Skeletal muscle satellite cell (primary cell): ENCODE measurements at regions not wholly inside any gene's neighbourhood (a gene's known extent, or its start where the extent isn't known, plus 50 kb on each side); places are given as distances from the start of the nearest gene placed in this dataset.
A peak's percentile ranks its signal among the peaks of the same experiment; 100 is the strongest.

Source experiments
- H3K27me3 ChIP-seq: 2 replicates; pipeline ENCODE4 v1.7.0; 2013; ENCODE audit warnings: low read length; ENCODE audit not compliant: control insufficient read depth, insufficient read depth
- H3K36me3 ChIP-seq: 2 replicates; pipeline ENCODE4 v1.7.0; 2013; ENCODE audit warnings: mild to moderate bottlenecking, control low read depth, low read length; ENCODE audit not compliant: insufficient read depth
- H3K4me1 ChIP-seq: 2 replicates; pipeline ENCODE4 v1.7.0; 2013; ENCODE audit warnings: low read length; ENCODE audit not compliant: control insufficient read depth, insufficient read depth
- H3K4me2 ChIP-seq: 2 replicates; pipeline ENCODE4 v1.7.0; 2013; ENCODE audit warnings: mild to moderate bottlenecking, low read length
- H3K4me3 ChIP-seq: 2 replicates; pipeline ENCODE4 v1.7.0; 2013; ENCODE audit warnings: low read length
- H3K9ac ChIP-seq: 2 replicates; pipeline ENCODE4 v1.7.0; 2013; ENCODE audit warnings: mild to moderate bottlenecking, low read depth, low read length, moderate library complexity
- H3K9me3 ChIP-seq: replicated peaks from 2 replicates; pipeline ENCODE4 v1.7.0; 2013; ENCODE audit warnings: mild to moderate bottlenecking, control low read depth, low read length

GRCh38 chr9:13725516-13725915 is 446.0 kb upstream of the MPDZ start:
- no peak overlapping the region for H3K9ac ChIP-seq
- H3K4me2 ChIP-seq = no peak overlapping the region
- H3K36me3 ChIP-seq = no peaks in the 10 kb centered on the region
- peaks cover under 1% of the 10 kb centered on the region for H3K4me1 ChIP-seq
- no peaks in the 10 kb centered on the region for H3K9me3 ChIP-seq
- H3K27me3 ChIP-seq = peaks cover 42% of the 10 kb centered on the region
- no peak overlapping the region for H3K4me3 ChIP-seq

GRCh38 chr9:13721481-13722235 is 442.2 kb upstream of the MPDZ start:
- Histone ChIP-seq H3K9ac (no peak overlapping the region), H3K27me3 (peaks cover 14% of the 10 kb centered on the region), H3K4me1 (peaks cover 15% of the 10 kb centered on the region), H3K4me3 (no peak overlapping the region), H3K36me3 (no peaks in the 10 kb centered on the region), H3K9me3 (no peaks in the 10 kb centered on the region), H3K4me2 (no peak overlapping the region)

- no peak overlapping the region for H3K9ac ChIP-seq
- no peaks in the 10 kb centered on the region for H3K9me3 ChIP-seq
- H3K4me2 ChIP-seq = peak overlapping the region; percentile 30
- peaks cover 15% of the 10 kb centered on the region for H3K4me1 ChIP-seq
- no peaks in the 10 kb centered on the region for H3K36me3 ChIP-seq
- H3K4me3 ChIP-seq = no peak overlapping the region
- H3K27me3 ChIP-seq = peaks cover 4% of the 10 kb centered on the region
Observed at GRCh38 chr9:13719981-13720676, 440.6 kb upstream of the MPDZ start.

GRCh38 chr9:13719446-13719845 is 440.0 kb upstream of the MPDZ start:
- no peaks in the 10 kb centered on the region for H3K9me3 ChIP-seq
- H3K4me3 ChIP-seq = no peak overlapping the region
- H3K4me1 ChIP-seq = peaks cover 15% of the 10 kb centered on the region
- H3K9ac ChIP-seq = no peak overlapping the region
- no peaks in the 10 kb centered on the region for H3K36me3 ChIP-seq
- H3K4me2 ChIP-seq = peak overlapping the region; percentile 12
- no peaks in the 10 kb centered on the region for H3K27me3 ChIP-seq

GRCh38 chr9:13718539-13718938 is 439.0 kb upstream of the MPDZ start:
- no peaks in the 10 kb centered on the region for H3K27me3 ChIP-seq
- H3K9me3 ChIP-seq = no peaks in the 10 kb centered on the region
- no peak overlapping the region for H3K9ac ChIP-seq
- H3K36me3 ChIP-seq = no peaks in the 10 kb centered on the region
- H3K4me1 ChIP-seq = peaks cover 15% of the 10 kb centered on the region
- no peak overlapping the region for H3K4me3 ChIP-seq
- H3K4me2 ChIP-seq = no peak overlapping the region

GRCh38 chr9:13718086-13718485 is 438.6 kb upstream of the MPDZ start:
- no peaks in the 10 kb centered on the region for H3K36me3 ChIP-seq
- no peak overlapping the region for H3K4me2 ChIP-seq
- H3K4me1 ChIP-seq = peaks cover 15% of the 10 kb centered on the region
- no peaks in the 10 kb centered on the region for H3K9me3 ChIP-seq
- no peak overlapping the region for H3K4me3 ChIP-seq
- no peak overlapping the region for H3K9ac ChIP-seq
- H3K27me3 ChIP-seq = no peaks in the 10 kb centered on the region

GRCh38 chr9:13717322-13718054 is 438.0 kb upstream of the MPDZ start:
- H3K9me3 ChIP-seq = no peaks in the 10 kb centered on the region
- H3K4me2 ChIP-seq = no peak overlapping the region
- H3K4me3 ChIP-seq = no peak overlapping the region
- H3K36me3 ChIP-seq = no peaks in the 10 kb centered on the region
- H3K27me3 ChIP-seq = no peaks in the 10 kb centered on the region
- H3K4me1 ChIP-seq = peaks cover 15% of the 10 kb centered on the region
- H3K9ac ChIP-seq = no peak overlapping the region

- H3K4me2 ChIP-seq = no peak overlapping the region
- H3K27me3 ChIP-seq = no peaks in the 10 kb centered on the region
- peaks cover 15% of the 10 kb centered on the region for H3K4me1 ChIP-seq
- no peak overlapping the region for H3K4me3 ChIP-seq
- H3K9ac ChIP-seq = no peak overlapping the region
- H3K36me3 ChIP-seq = no peaks in the 10 kb centered on the region
- no peaks in the 10 kb centered on the region for H3K9me3 ChIP-seq
Observed at GRCh38 chr9:13716601-13717321, 437.3 kb upstream of the MPDZ start.

GRCh38 chr9:13716090-13716489 is 436.6 kb upstream of the MPDZ start:
- Histone ChIP-seq H3K9ac (no peak overlapping the region), H3K36me3 (no peaks in the 10 kb centered on the region), H3K9me3 (no peaks in the 10 kb centered on the region), H3K4me1 (peaks cover 15% of the 10 kb centered on the region), H3K4me3 (no peak overlapping the region), H3K27me3 (no peaks in the 10 kb centered on the region), H3K4me2 (no peak overlapping the region)

GRCh38 chr9:13715430-13715829 is 435.9 kb upstream of the MPDZ start:
- H3K9ac ChIP-seq = no peak overlapping the region
- no peak overlapping the region for H3K4me2 ChIP-seq
- no peaks in the 10 kb centered on the region for H3K27me3 ChIP-seq
- H3K4me1 ChIP-seq = peaks cover 13% of the 10 kb centered on the region
- no peaks in the 10 kb centered on the region for H3K9me3 ChIP-seq
- H3K36me3 ChIP-seq = no peaks in the 10 kb centered on the region
- no peak overlapping the region for H3K4me3 ChIP-seq
